Stimulated activated CD8-positive, alpha-beta memory T cell treated with anti-CD3 and anti-CD28 coated beads, Interleukin-4, amount 100 ng/mL, for 48 hours (primary cell): ENCODE measurements at regions not wholly inside any gene's neighbourhood (a gene's known extent, or its start where the extent isn't known, plus 50 kb on each side); places are given as distances from the start of the nearest gene placed in this dataset.
"Not testable (repeated sequence)": the region's sequence is repeated elsewhere in the genome, so short reads cannot be mapped to it uniquely, and the experiment has no call there.

Experiments
- DNase-seq: peaks from one replicate; pipeline ENCODE4 v3.0.0-alpha.2; 2020

- no peak for DNase-seq
Measured at GRCh38 chr6:115540077-115540869, 520.4 kb downstream of the FRK start.

GRCh38 chr6:115539531-115539930 lies 521.2 kb downstream of the FRK start:
- no peak for DNase-seq

GRCh38 chr6:115524821-115525220 lies 535.9 kb downstream of the FRK start:
- DNase-seq, result no peak

- DNase-seq, result not testable (repeated sequence)
Measured at GRCh38 chr6:115521747-115522146, 538.9 kb downstream of the FRK start.

GRCh38 chr6:115514656-115515055 lies 546.0 kb downstream of the FRK start:
- DNase-seq, result no peak

GRCh38 chr6:115512923-115513322 lies 547.8 kb downstream of the FRK start:
- DNase-seq, result no peak

GRCh38 chr6:115511771-115512170 lies 548.9 kb downstream of the FRK start:
- no peak for DNase-seq

GRCh38 chr6:115502432-115502831 lies 558.3 kb downstream of the FRK start:
- not testable (repeated sequence) for DNase-seq

- DNase-seq, result no peak
Measured at GRCh38 chr6:115495184-115495583, 565.5 kb downstream of the FRK start.

- no peak for DNase-seq
Measured at GRCh38 chr6:115487331-115487730, 573.4 kb downstream of the FRK start.

- DNase-seq, result no peak
Measured at GRCh38 chr6:115485400-115485799, 575.3 kb downstream of the FRK start.

- DNase-seq, result not testable (repeated sequence)
Measured at GRCh38 chr6:115480543-115480942, 580.1 kb downstream of the FRK start.

- DNase-seq, result no peak
Measured at GRCh38 chr6:115474443-115475041, 586.1 kb downstream of the FRK start.

- DNase-seq, result no peak
Measured at GRCh38 chr6:115468272-115469005, 592.3 kb downstream of the FRK start.

- DNase-seq, result no peak
Measured at GRCh38 chr6:115467726-115468125, 593.0 kb downstream of the FRK start.

GRCh38 chr6:115460913-115461312 lies 599.8 kb downstream of the FRK start:
- DNase-seq, result no peak

- DNase-seq, result no peak
Measured at GRCh38 chr6:115456848-115457247, 603.8 kb downstream of the FRK start.

GRCh38 chr6:115443825-115444478 lies 616.7 kb downstream of the FRK start:
- DNase-seq, result no peak

GRCh38 chr6:115442323-115442722 lies 618.4 kb downstream of the FRK start:
- DNase-seq, result no peak

GRCh38 chr6:115441651-115442050 lies 619.0 kb downstream of the FRK start:
- DNase-seq, result no peak

- DNase-seq, result no peak
Measured at GRCh38 chr6:115415378-115415777, 645.3 kb downstream of the FRK start.

GRCh38 chr6:115414916-115415315 lies 645.8 kb downstream of the FRK start:
- DNase-seq, result not testable (repeated sequence)

- DNase-seq, result no peak
Measured at GRCh38 chr6:115411756-115412155, 648.9 kb downstream of the FRK start.
